GM12872 (cell line): ENCODE measurements at regions not wholly inside any gene's neighbourhood (a gene's known extent, or its start where the extent isn't known, plus 50 kb on each side); places are given as distances from the start of the nearest gene placed in this dataset.

Experiments
- TF ChIP-seq, protein P1 (sequence below): IDR thresholded peaks from 3 replicates; pipeline ENCODE4 v1.5.1; 2011; ENCODE audit warnings: low read depth, mild to moderate bottlenecking, low read length, moderate library complexity; ENCODE audit not compliant: insufficient read depth

DNA sequence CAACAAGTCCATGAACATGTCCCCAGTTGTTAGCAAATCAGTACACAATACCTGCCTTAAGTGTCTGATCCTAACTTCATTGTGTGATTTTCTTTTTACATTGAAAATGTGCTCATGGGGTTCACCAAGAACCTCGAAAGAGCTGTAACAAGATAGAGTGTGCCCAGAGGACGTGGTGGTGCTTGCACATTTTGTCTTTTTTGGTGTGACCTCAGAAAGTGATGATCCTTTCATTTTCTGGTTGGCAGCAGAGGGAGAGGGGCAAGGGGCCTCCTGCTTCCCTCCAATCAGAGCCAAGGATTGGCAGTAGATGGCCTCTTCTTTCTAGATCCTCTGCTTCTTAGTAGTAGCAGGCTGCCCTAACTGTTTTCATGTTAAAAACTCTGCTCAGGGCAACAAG lies 176.4 kb downstream of the OPA1 start:
- TF ChIP-seq, protein P1, sequence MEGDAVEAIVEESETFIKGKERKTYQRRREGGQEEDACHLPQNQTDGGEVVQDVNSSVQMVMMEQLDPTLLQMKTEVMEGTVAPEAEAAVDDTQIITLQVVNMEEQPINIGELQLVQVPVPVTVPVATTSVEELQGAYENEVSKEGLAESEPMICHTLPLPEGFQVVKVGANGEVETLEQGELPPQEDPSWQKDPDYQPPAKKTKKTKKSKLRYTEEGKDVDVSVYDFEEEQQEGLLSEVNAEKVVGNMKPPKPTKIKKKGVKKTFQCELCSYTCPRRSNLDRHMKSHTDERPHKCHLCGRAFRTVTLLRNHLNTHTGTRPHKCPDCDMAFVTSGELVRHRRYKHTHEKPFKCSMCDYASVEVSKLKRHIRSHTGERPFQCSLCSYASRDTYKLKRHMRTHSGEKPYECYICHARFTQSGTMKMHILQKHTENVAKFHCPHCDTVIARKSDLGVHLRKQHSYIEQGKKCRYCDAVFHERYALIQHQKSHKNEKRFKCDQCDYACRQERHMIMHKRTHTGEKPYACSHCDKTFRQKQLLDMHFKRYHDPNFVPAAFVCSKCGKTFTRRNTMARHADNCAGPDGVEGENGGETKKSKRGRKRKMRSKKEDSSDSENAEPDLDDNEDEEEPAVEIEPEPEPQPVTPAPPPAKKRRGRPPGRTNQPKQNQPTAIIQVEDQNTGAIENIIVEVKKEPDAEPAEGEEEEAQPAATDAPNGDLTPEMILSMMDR, result no peak

DNA sequence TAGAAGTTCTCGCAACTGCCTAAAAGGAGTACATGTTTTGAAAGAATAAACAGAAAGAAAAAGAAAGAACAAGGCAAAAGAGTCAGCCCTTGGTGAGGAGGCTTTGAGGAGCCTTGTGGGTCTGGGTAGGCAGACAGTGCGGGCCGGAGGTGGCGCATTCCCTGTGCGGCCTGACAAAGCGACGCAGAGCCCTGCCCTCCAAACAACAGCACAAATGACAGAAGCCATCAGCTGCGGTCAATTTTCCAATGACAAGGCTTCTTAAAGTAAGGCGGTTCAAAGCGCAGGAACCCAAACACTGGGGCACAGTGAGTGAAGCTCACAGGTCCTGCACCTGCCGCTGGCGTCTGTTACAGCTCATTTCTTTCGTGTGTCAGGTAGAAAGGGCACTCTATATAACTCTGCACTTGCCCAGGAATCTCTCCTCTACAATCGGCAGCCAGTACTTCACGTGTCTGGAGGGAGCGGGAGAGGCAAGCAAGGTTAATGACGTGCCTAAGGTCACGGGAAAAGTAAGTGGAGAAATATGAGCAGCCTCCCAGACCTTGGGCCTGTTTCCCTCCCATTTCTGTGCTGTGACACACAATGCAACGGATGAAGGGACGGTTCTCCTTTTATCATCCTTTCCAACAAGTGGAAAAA lies 178.1 kb downstream of the OPA1 start:
- TF ChIP-seq, protein P1, result no peak

DNA sequence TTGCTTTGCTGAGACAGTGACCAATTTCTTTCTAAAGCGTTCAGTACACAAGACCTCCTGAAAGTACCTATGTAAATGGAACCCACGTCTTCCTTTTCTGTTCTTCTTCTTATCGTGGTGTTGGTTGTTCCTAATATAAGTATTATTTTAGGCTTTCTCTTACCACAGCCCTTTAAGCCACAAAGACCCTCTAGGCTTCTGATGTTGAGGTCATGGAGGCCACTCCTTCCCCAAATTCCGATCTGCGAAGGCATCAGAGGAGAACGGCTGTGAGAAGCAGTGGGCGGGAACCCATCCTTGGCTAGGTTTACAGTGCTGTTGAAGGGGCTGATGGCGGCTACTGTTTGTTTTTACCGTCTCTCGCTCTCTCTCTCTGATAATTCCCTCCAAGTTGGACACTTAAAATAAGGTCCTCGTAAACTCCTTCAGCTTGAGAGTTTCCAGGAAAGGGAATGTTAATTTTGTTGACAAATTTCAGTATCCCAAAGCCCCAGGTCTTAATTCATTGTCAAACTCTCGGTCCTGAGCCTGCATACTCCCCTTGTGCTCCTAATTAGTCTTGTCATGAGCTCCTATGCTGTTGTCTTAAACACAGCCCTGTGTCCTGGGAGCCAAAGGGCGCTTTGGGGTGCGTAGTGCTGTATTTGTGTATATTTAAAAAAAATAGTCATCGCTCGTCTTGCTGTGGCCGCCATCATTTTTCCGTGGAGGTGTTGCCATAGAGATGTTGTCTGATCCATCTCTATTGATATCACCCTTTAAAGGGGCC lies 178.8 kb downstream of the OPA1 start:
- TF ChIP-seq, protein P1, result no peak

DNA sequence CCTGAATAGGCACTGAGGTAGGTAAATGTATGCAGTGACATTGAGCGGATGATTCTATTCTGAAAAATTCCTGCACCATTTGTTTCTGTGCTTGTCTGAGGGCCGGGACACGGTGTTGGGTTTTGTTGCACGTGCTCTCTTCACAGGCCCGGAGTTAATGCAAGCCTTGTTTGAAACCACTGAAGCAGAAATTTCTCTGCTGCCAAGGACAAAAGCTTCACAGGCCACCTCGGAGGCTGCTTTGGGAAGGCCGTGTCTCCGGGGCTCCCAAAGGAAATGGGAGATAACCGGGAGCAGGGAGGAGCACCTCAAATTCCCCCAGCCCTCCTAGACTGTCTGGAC lies 179.4 kb downstream of the OPA1 start:
- TF ChIP-seq, protein P1, result no peak

DNA sequence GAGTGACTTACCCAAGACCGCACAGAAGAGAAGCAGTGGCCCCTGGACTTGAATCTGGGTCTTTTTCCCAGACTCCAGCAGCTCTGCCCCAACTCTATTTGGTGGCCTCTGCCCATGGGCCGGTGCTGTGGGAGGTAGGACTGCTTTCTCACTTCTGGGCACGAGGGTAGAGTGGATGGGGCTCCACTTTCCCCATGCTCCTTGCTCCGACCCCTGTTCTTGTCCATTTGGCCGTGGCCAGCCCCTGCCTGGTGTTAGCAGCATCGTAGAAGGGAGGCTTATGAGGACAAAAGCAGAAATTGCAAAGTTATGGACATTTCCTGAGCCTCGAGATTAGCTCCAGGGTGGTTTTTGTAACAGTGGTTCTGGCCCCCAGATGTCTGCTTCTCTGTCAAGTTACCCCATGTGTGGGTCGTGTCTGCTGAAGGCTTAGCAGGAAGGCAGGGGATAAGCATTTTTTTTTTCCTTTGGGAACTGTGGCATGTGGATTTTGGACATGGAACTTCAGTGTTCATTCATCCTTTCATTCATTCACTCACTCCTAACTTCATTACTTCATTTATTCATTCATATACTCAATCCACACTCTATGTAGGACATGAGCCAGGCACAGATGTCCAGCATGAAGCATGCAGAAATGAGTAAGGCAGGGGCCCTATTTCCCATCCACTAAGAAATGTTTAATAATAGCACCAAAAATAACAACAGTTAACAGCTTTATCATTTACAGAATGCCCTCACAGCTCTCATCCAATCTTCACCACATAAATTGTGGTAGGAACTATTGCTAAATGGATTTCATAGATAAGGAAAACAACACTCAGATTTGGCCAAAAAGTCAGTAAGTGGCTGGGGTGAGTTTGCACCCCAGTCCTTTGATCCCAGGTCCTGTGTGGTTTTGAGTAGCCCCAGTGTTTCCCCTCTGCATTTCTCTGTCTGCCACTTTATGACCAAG lies 180.5 kb downstream of the OPA1 start:
- TF ChIP-seq, protein P1, result no peak

DNA sequence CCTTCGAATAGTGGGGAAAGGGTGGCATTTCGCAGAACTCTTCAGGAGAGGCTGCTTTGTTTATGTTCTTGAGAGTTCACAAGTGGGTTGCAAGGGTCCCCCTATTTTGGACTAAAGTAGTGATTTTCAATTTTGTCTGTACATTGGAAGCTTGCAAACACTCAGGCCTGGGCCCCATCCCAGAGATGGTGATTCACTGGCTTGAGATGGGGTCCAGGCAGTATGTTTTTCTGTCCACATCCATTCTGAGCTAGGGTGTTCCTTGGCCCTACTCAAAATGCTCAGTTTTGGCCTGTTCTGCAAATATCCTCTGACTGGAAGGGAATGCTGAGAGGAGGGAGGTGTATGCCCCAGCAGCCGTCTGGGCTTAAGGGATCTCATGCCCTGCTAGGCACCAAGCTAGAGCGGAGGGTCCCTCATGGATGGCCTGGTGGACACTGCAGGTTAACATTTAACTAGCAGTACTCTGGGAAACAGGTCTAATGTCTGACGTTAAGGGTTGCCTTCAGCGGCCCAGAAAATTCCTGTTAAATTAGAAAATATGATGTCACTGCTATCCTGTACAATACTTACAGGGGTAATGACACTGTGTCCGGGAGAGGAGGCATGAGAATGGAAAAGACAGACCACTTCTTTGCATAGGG lies 181.4 kb downstream of the OPA1 start:
- TF ChIP-seq, protein P1, result no peak

DNA sequence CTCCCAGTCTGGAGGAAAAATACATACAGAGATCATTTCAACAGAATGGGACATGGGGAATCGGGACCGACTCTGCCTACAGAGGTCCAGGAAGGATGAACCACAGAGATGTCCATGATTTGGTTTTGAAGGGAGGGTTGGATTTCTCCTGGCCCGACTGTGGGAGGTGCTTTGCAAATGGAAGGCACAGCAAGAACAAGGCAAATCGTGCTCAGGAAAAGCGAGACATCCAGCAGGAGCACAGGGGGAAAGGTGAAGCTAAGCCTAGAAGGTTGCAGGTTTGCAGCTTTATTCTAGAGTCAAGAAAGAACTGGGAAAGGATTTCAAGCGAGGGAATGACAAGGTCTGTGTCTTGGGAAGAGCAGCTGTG lies 181.9 kb downstream of the OPA1 start:
- TF ChIP-seq, protein P1, result no peak
